Hepatocyte (in vitro differentiated cells): ENCODE measurements at regions not wholly inside any gene's neighbourhood (a gene's known extent, or its start where the extent isn't known, plus 50 kb on each side); places are given as distances from the start of the nearest gene placed in this dataset.

Experiments
- DNase-seq: peaks from one replicate; pipeline ENCODE4 v3.0.0-alpha.2; 2016; ENCODE audit warnings: low spot score
- H2AFZ ChIP-seq: fragments of 200-600 bp; sonication (generic); 2 replicates; pipeline ENCODE4 v1.6.0; 2016; ENCODE audit warnings: antibody characterized with exemption, mild to moderate bottlenecking
- H3K27ac ChIP-seq: fragments of 200-600 bp; sonication (generic); 2 replicates; pipeline ENCODE4 v1.5.1; 2016; ENCODE audit warnings: mild to moderate bottlenecking
- H3K27me3 ChIP-seq: fragments of 200-600 bp; sonication (generic); 2 replicates; pipeline ENCODE4 v1.6.1; 2016
- H3K36me3 ChIP-seq: fragments of 200-600 bp; sonication (generic); replicated peaks from 2 replicates; pipeline ENCODE4 v1.5.1; 2016; ENCODE audit warnings: low read depth; ENCODE audit not compliant: insufficient read depth
- H3K4me1 ChIP-seq: fragments of 200-600 bp; sonication (generic); 2 replicates; pipeline ENCODE4 v1.5.1; 2016; ENCODE audit warnings: mild to moderate bottlenecking, moderate library complexity; ENCODE audit not compliant: insufficient read depth
- H3K4me2 ChIP-seq: fragments of 200-600 bp; sonication (generic); 2 replicates; pipeline ENCODE4 v1.6.0; 2016
- H3K4me3 ChIP-seq: fragments of 200-600 bp; sonication (generic); 2 replicates; pipeline ENCODE4 v1.5.1; 2016; ENCODE audit warnings: mild to moderate bottlenecking
- H3K79me2 ChIP-seq: fragments of 200-600 bp; sonication (generic); 2 replicates; pipeline ENCODE4 v1.6.0; 2017; ENCODE audit warnings: mild to moderate bottlenecking
- H3K9me2 ChIP-seq: fragments of 200-600 bp; sonication (generic); replicated peaks from 2 replicates; pipeline ENCODE4 v1.6.0; 2017; ENCODE audit warnings: mild to moderate bottlenecking; ENCODE audit not compliant: insufficient read depth
- H3K9me3 ChIP-seq: fragments of 200-600 bp; sonication (generic); 2 replicates; pipeline ENCODE4 v1.5.1; 2016; ENCODE audit warnings: low read depth, mild to moderate bottlenecking
- H4K20me1 ChIP-seq: fragments of 200-600 bp; sonication (generic); 2 replicates; pipeline ENCODE4 v1.6.0; 2016; ENCODE audit warnings: mild to moderate bottlenecking; ENCODE audit not compliant: insufficient read depth, poor library complexity, severe bottlenecking
- CTCF ChIP-seq: fragments of 200-600 bp; sonication (generic); IDR thresholded peaks from 2 replicates; pipeline ENCODE4 v1.5.1; 2016; ENCODE audit warnings: antibody characterized with exemption, mild to moderate bottlenecking; ENCODE audit not compliant: poor library complexity
- EZH2 ChIP-seq: fragments of 200-600 bp; sonication (generic); IDR thresholded peaks from 2 replicates; pipeline ENCODE4 v1.6.1; 2016; ENCODE audit warnings: antibody characterized with exemption, mild to moderate bottlenecking, borderline replicate concordance
- EZH2phosphoT487 ChIP-seq: fragments of 200-600 bp; sonication (generic); IDR thresholded peaks from one replicate; pipeline ENCODE4 v1.6.1; 2018; ENCODE audit warnings: antibody characterized with exemption, mild to moderate bottlenecking, low read depth, moderate library complexity; ENCODE audit not compliant: unreplicated experiment, severe bottlenecking
- WGBS: methylation state at CpG from one replicate; pipeline ENCODE4 v1.1.6; 2016; ENCODE audit warnings: low lambda C conversion rate; ENCODE audit errors: missing lambda C conversion rate; 5-methylcytosine and 5-hydroxymethylcytosine counted together

- Histone ChIP-seq H2AFZ (no peak overlapping the region), H3K36me3 (no peaks in the 10 kb centered on the region)
Measured at GRCh38 chr3:84738086-84738485, 220.7 kb upstream of the CADM2 start.

GRCh38 chr3:84742915-84743425 lies 215.8 kb upstream of the CADM2 start:
- Histone ChIP-seq H3K36me3 (no peaks in the 10 kb centered on the region), H2AFZ (no peak overlapping the region), H3K27me3 (no peaks in the 10 kb centered on the region), H4K20me1 (no peaks in the 10 kb centered on the region), H3K4me3 (no peak overlapping the region), H3K27ac (no peak overlapping the region), H3K4me1 (no peaks in the 10 kb centered on the region), H3K9me3 (no peaks in the 10 kb centered on the region), H3K9me2 (no peaks in the 10 kb centered on the region), H3K4me2 (no peak overlapping the region), H3K79me2 (no peaks in the 10 kb centered on the region)
- DNase-seq = no peak
- WGBS = 77% methylated on average over 2 of the region's 2 CpGs
- no peak for TF ChIP-seq CTCF
- no peak for TF ChIP-seq EZH2phosphoT487
- TF ChIP-seq EZH2 = no peak

More at GRCh38 chr3:84738086-84738485, 220.7 kb upstream of the CADM2 start:
- Histone ChIP-seq H3K9me2 (no peaks in the 10 kb centered on the region), H3K79me2 (no peaks in the 10 kb centered on the region), H3K27me3 (no peaks in the 10 kb centered on the region), H3K9me3 (no peaks in the 10 kb centered on the region), H3K4me3 (no peak overlapping the region), H4K20me1 (no peaks in the 10 kb centered on the region), H3K4me2 (no peak overlapping the region), H3K4me1 (no peaks in the 10 kb centered on the region), H3K27ac (no peak overlapping the region)
- DNase-seq = no peak
- no peak for TF ChIP-seq EZH2phosphoT487
- TF ChIP-seq EZH2 = no peak
- TF ChIP-seq CTCF = no peak
- 32% methylated on average over 2 of the region's 2 CpGs for WGBS

GRCh38 chr3:84744130-84744529 lies 214.7 kb upstream of the CADM2 start:
- no peak for DNase-seq
- H3K9me3 ChIP-seq = no peaks in the 10 kb centered on the region
- no peaks in the 10 kb centered on the region for H3K4me1 ChIP-seq
- no peaks in the 10 kb centered on the region for H3K79me2 ChIP-seq
- H2AFZ ChIP-seq = no peak overlapping the region
- no peaks in the 10 kb centered on the region for H4K20me1 ChIP-seq
- H3K27ac ChIP-seq = no peak overlapping the region
- H3K9me2 ChIP-seq = no peaks in the 10 kb centered on the region
- no peak overlapping the region for H3K4me3 ChIP-seq
- H3K27me3 ChIP-seq = no peaks in the 10 kb centered on the region
- no peak overlapping the region for H3K4me2 ChIP-seq
- no peaks in the 10 kb centered on the region for H3K36me3 ChIP-seq
- TF ChIP-seq CTCF (no peak), EZH2phosphoT487 (no peak), EZH2 (no peak)
- 88% methylated on average over 1 of the region's 1 CpG for WGBS

- no peak overlapping the region for H3K27ac ChIP-seq
- no peak overlapping the region for H2AFZ ChIP-seq
- 89% methylated on average over 13 of the region's 13 CpGs for WGBS
- no peaks in the 10 kb centered on the region for H4K20me1 ChIP-seq
- no peaks in the 10 kb centered on the region for H3K9me3 ChIP-seq
- no peaks in the 10 kb centered on the region for H3K27me3 ChIP-seq
- DNase-seq = no peak
- no peaks in the 10 kb centered on the region for H3K9me2 ChIP-seq
- H3K79me2 ChIP-seq = no peaks in the 10 kb centered on the region
- H3K4me3 ChIP-seq = no peak overlapping the region
- TF ChIP-seq EZH2 (no peak), CTCF (no peak), EZH2phosphoT487 (no peak)
- no peaks in the 10 kb centered on the region for H3K36me3 ChIP-seq
- no peak overlapping the region for H3K4me2 ChIP-seq
- H3K4me1 ChIP-seq = no peaks in the 10 kb centered on the region
Measured at GRCh38 chr3:84755860-84756259, 202.9 kb upstream of the CADM2 start.
